HCT116 (cell line): ENCODE measurements at regions not wholly inside any gene's neighbourhood (a gene's known extent, or its start where the extent isn't known, plus 50 kb on each side); places are given as distances from the start of the nearest gene placed in this dataset.

ENCODE experiments used
- POLR2A ChIP-seq: IDR thresholded peaks from 2 replicates; pipeline ENCODE4 v1.7.0; 2011; ENCODE audit warnings: borderline replicate concordance; ENCODE audit not compliant: insufficient read depth, insufficient read length; ENCODE audit errors: extremely low read depth
- RAD21 ChIP-seq: IDR thresholded peaks from 2 replicates; pipeline ENCODE4 v1.6.1; 2012; ENCODE audit warnings: low read depth, mild to moderate bottlenecking
- TF ChIP-seq, protein P1 (sequence below): IDR thresholded peaks from 2 replicates; pipeline ENCODE4 v1.6.1; 2012

DNA sequence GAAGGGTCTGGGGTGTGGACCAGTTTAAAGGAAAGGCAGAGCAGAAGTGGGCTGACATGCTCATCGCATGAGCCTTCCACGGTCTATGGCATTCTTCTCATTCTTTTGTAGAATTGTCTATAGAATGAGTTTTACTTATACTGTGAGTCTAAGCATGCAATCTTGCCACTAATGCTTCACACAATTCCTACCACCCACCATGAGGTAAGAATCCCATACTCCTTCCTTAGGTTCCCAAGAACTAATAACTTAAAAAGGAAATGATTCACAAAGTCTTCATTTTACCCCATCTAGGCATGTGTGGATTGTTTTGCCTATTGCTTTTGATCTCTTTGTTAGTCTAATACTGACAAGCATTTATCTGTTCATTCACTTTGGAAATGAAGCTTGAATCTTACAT, 195.2 kb downstream of the LY86 start:
- TF ChIP-seq, protein P1, sequence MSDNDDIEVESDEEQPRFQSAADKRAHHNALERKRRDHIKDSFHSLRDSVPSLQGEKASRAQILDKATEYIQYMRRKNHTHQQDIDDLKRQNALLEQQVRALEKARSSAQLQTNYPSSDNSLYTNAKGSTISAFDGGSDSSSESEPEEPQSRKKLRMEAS, result no peak
- no peak for TF ChIP-seq POLR2A
- no peak for TF ChIP-seq RAD21
